A549 (cell line): ENCODE measurements at regions not wholly inside any gene's neighbourhood (a gene's known extent, or its start where the extent isn't known, plus 50 kb on each side); places are given as distances from the start of the nearest gene placed in this dataset.

ENCODE experiments used
- POLR2A ChIP-seq: IDR thresholded peaks from 2 replicates; pipeline ENCODE4 v1.6.1; 2012; ENCODE audit warnings: mild to moderate bottlenecking, low read length
- TF ChIP-seq, protein P1 (sequence below): fragments of >200 bp; sonication (Bioruptor Twin); formaldehyde crosslinking; IDR thresholded peaks from 3 replicates; pipeline ENCODE4 v1.5.1; 2016

DNA sequence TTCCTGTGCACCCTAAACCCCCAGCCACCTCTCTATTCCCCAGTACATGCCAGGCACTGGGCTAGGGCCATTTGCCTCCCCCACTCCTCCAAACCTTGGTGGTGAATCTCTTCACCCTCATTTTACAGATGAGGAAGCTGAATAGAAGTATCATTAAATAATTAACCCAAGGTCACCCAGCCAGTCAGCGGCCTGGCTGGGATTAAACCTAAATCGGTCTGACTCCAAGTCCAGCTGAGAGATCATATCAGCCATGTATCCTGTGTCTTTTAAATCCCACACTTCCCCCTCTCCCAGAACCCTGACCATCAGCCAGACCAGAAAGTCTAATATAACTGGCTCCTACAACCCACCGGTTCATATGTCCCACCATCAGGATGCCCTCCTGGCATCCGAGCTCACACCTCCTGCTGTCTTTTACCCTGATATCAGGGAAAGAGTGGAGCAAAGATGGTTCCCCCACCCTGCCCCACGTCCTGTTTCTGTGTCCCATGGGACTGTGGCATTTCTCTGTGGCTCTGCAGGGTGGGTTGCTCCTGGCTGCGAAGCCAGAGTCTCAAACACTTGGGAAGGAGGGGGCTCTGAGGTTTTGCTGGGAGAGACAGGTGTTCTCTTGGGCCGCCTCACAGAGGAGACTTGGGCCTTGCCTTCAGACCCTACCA is 145.3 kb downstream of the VEGFA start:
- TF ChIP-seq POLR2A, result no peak
- TF ChIP-seq, protein P1, sequence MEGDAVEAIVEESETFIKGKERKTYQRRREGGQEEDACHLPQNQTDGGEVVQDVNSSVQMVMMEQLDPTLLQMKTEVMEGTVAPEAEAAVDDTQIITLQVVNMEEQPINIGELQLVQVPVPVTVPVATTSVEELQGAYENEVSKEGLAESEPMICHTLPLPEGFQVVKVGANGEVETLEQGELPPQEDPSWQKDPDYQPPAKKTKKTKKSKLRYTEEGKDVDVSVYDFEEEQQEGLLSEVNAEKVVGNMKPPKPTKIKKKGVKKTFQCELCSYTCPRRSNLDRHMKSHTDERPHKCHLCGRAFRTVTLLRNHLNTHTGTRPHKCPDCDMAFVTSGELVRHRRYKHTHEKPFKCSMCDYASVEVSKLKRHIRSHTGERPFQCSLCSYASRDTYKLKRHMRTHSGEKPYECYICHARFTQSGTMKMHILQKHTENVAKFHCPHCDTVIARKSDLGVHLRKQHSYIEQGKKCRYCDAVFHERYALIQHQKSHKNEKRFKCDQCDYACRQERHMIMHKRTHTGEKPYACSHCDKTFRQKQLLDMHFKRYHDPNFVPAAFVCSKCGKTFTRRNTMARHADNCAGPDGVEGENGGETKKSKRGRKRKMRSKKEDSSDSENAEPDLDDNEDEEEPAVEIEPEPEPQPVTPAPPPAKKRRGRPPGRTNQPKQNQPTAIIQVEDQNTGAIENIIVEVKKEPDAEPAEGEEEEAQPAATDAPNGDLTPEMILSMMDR, result no peak
